ENCODE measurements at regions not wholly inside any gene's neighbourhood (a gene's known extent, or its start where the extent isn't known, plus 50 kb on each side); places are given as distances from the start of the nearest gene placed in this dataset.

DNA sequence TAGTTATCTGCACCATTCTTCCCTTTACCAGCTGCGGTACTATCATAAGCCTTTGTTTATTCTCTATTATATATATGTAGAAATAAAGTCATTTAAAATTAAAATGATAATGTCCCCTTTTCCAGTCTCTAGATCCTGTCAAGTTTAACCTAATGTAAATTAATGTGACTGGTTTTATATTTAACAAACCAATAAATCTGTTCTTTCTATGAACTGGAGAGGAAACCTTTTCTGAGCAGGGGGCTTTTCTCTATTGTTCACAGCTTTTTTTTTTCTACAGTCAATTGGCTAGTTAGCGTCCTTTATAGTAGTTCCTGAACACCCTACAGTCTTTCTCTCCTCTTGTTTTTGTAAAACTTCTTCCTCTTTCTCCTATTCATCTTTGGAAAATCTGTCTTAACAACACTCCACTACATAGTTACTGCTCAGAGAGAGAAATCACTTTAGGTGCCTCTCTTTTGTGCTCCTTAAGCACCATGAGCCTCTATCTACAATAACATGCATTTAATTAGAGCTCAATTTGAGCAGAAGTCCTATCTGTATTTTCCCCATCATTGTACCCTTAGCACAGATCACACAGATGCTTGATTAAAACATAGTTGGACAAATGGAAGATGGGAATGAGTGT is 332.6 kb upstream of the SYT1 start:
- TF ChIP-seq POLR2A (IDR thresholded peaks at IDR 0.05) (no peak), CTCF (IDR thresholded peaks at IDR 0.05) (no peak)
